GM12892 (cell line): ENCODE measurements at regions not wholly inside any gene's neighbourhood (a gene's known extent, or its start where the extent isn't known, plus 50 kb on each side); places are given as distances from the start of the nearest gene placed in this dataset.

Experiments used
- POLR2A ChIP-seq: IDR thresholded peaks from 2 replicates; pipeline ENCODE4 v1.6.1; 2011; ENCODE audit warnings: low read depth, low read length, control low read depth
- POLR2AphosphoS5 ChIP-seq: IDR thresholded peaks from 2 replicates; pipeline ENCODE4 v1.6.1; 2011; ENCODE audit warnings: low read depth, low read length, control low read depth
- TAF1 ChIP-seq: IDR thresholded peaks from 2 replicates; pipeline ENCODE4 v1.6.1; 2011; ENCODE audit warnings: low read depth, mild to moderate bottlenecking, control low read depth, low read length, borderline replicate concordance

DNA sequence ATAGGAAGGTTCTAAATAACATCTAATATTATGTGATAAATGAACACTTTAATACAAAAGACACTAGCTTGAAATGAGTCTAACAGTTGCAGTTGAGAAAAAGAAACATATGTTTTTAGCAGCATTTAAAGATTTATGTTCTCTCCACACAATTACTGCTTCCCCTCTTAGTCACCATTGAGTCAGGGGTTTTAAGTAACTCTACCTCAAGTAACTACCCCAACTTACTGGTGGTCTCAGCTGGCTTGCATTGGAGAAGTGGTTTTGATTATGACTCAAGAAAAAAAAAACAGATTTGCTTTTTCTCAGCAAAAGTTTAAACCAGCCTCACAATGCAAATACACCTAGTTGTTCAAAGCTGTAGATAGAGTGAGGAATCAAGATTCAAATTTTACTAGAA lies 1216.5 kb upstream of the CDH9 start:
- no peak for TF ChIP-seq POLR2AphosphoS5
- no peak for TF ChIP-seq TAF1
- no peak for TF ChIP-seq POLR2A
